H1 (cell line): ENCODE measurements at regions not wholly inside any gene's neighbourhood (a gene's known extent, or its start where the extent isn't known, plus 50 kb on each side); places are given as distances from the start of the nearest gene placed in this dataset.

Experiments
- CTCF ChIA-PET: fragments of 300-600 bp; sonication (Branson Sonifier 250); formaldehyde crosslinking; loops from one replicate; lab custom pipeline; 2021; ENCODE audit not compliant: partially characterized antibody; lab: Charles Lee
- POLR2A ChIA-PET: fragments of 300-600 bp; sonication (Branson Sonifier 250); formaldehyde crosslinking; loops from one replicate; lab custom pipeline; 2021; ENCODE audit warnings: inconsistent platforms; ENCODE audit not compliant: partially characterized antibody; lab: Charles Lee
- DNase-seq, 2 experiments: peaks; one replicate each; pipeline versions ENCODE4 v3.0.0 to v3.0.0-alpha.2; 2010 to 2022; ENCODE audit warnings: low spot score in 2 of 2, low read depth in 1 of 2, mixed read lengths in 1 of 2
- FAIRE-seq: peaks from 2 replicates; lab custom pipeline; 2011; peaks lifted over from hg19 to GRCh38; lab: Jason Lieb, UNC
- H2AFZ ChIP-seq: 2 replicates; pipeline ENCODE4 v1.8.1; 2012; ENCODE audit warnings: low read length, inconsistent platforms
- H2AK5ac ChIP-seq: 2 replicates; pipeline ENCODE4 v1.6.1; 2013; ENCODE audit warnings: low read depth, low read length
- H2BK120ac ChIP-seq: replicated peaks from 2 replicates; pipeline ENCODE3; 2013; ENCODE audit warnings: low read depth, low read length, inconsistent platforms
- H2BK12ac ChIP-seq: 2 replicates; pipeline ENCODE4 v1.6.1; 2013; ENCODE audit warnings: low read depth, low read length
- H2BK15ac ChIP-seq: 2 replicates; pipeline ENCODE4 v1.6.1; 2013; ENCODE audit warnings: low read length
- H2BK20ac ChIP-seq: 2 replicates; pipeline ENCODE4 v1.6.1; 2013; ENCODE audit warnings: low read length
- H2BK5ac ChIP-seq: 2 replicates; pipeline ENCODE4 v1.6.1; 2013; ENCODE audit warnings: low read depth, low read length
- H3K14ac ChIP-seq: 2 replicates; pipeline ENCODE4 v1.6.1; 2013; ENCODE audit warnings: inconsistent platforms; ENCODE audit not compliant: insufficient read length
- H3K18ac ChIP-seq: 2 replicates; pipeline ENCODE4 v1.6.1; 2013; ENCODE audit warnings: low read length; ENCODE audit errors: extremely low read depth
- H3K23ac ChIP-seq: 2 replicates; pipeline ENCODE4 v1.6.1; 2013; ENCODE audit warnings: inconsistent platforms; ENCODE audit not compliant: insufficient read length
- H3K23me2 ChIP-seq: 2 replicates; pipeline ENCODE4 v1.6.1; 2013; ENCODE audit warnings: low read depth, low read length
- H3K27ac ChIP-seq: 2 replicates; pipeline ENCODE4 v1.6.1; 2011; ENCODE audit warnings: low read depth, low read length, inconsistent platforms
- H3K27me3 ChIP-seq, 4 experiments: replicated peaks in 1 of 4; 1 replicate in 1 of 4; 2 replicates in 3 of 4; pipeline versions ENCODE4 v1.6.1 to v1.8.1; 2011 to 2013; ENCODE audit warnings: low read length in 3 of 4, mild to moderate bottlenecking in 3 of 4, inconsistent platforms in 2 of 4, mixed read lengths in 2 of 4, moderate library complexity in 1 of 4; ENCODE audit not compliant: control insufficient read depth in 3 of 4, insufficient read depth in 3 of 4; ENCODE audit errors: extremely low read depth in 1 of 4
- H3K36me3 ChIP-seq, 4 experiments: 2 replicates each; pipeline versions ENCODE4 v1.6.1 to v1.8.1; 2011 to 2013; ENCODE audit warnings: mild to moderate bottlenecking in 4 of 4, low read length in 3 of 4, moderate library complexity in 2 of 4, control low read depth in 1 of 4, inconsistent platforms in 1 of 4; ENCODE audit not compliant: insufficient read depth in 4 of 4, control insufficient read depth in 2 of 4
- H3K4ac ChIP-seq: replicated peaks from 2 replicates; pipeline ENCODE3; 2013; ENCODE audit warnings: low read length, low read depth, mixed read lengths, inconsistent platforms; ENCODE audit not compliant: insufficient read length
- H3K4me1 ChIP-seq, 4 experiments: replicated peaks in 1 of 4; 1 replicate in 1 of 4; 2 replicates in 3 of 4; pipeline versions ENCODE4 v1.6.1 to v1.8.1; 2011 to 2013; ENCODE audit warnings: low read length in 3 of 4, inconsistent platforms in 2 of 4, mixed read lengths in 1 of 4; ENCODE audit not compliant: insufficient read depth in 4 of 4, control insufficient read depth in 3 of 4
- H3K4me2 ChIP-seq, 2 experiments: 2 replicates each; pipeline versions ENCODE4 v1.6.1 to v1.8.1; 2011 to 2013; ENCODE audit warnings: low read depth in 2 of 2, low read length in 2 of 2, control low read depth in 1 of 2, inconsistent platforms in 1 of 2, mild to moderate bottlenecking in 1 of 2; ENCODE audit not compliant: insufficient read depth in 1 of 2
- H3K4me3 ChIP-seq, 4 experiments: fragments of 200-600, 300-600 bp in 1 of 4; sonication (generic), shearing (Covaris generic), sonication (Bioruptor Twin) in 1 of 4; 2 replicates each; pipeline versions ENCODE4 v1.5.1 to v1.8.1; 2011 to 2016; ENCODE audit warnings: low read length in 4 of 4, low read depth in 3 of 4, control low read depth in 2 of 4, inconsistent platforms in 2 of 4, mild to moderate bottlenecking in 2 of 4, mixed read lengths in 1 of 4, moderate library complexity in 1 of 4; ENCODE audit not compliant: insufficient read depth in 2 of 4; ENCODE audit errors: extremely low read depth in 1 of 4
- H3K56ac ChIP-seq: replicated peaks from 2 replicates; pipeline ENCODE3; 2013; ENCODE audit warnings: low read depth, mild to moderate bottlenecking, mixed read lengths, low read length, inconsistent platforms; ENCODE audit not compliant: insufficient read length
- H3K79me1 ChIP-seq: 2 replicates; pipeline ENCODE4 v1.6.1; 2013; ENCODE audit warnings: low read depth, low read length, control low read depth
- H3K79me2 ChIP-seq, 2 experiments: 2 replicates each; pipeline versions ENCODE4 v1.6.1 to v1.8.1; 2012 to 2013; ENCODE audit warnings: low read length in 2 of 2, mild to moderate bottlenecking in 2 of 2, inconsistent platforms in 1 of 2; ENCODE audit not compliant: insufficient read depth in 2 of 2, control insufficient read depth in 1 of 2
- H3K9ac ChIP-seq, 4 experiments: replicated peaks in 1 of 4; 1 replicate in 1 of 4; 2 replicates in 3 of 4; pipeline versions ENCODE4 v1.6.1 to v1.8.1; 2011 to 2013; ENCODE audit warnings: low read depth in 3 of 4, low read length in 3 of 4, control low read depth in 2 of 4, mild to moderate bottlenecking in 2 of 4, moderate library complexity in 2 of 4, inconsistent platforms in 1 of 4; ENCODE audit errors: extremely low read depth in 1 of 4
- H3K9me3 ChIP-seq, 2 experiments: 2 replicates each; pipeline versions ENCODE4 v1.6.1 to v1.8.1; 2012 to 2013; ENCODE audit warnings: mild to moderate bottlenecking in 2 of 2, moderate library complexity in 2 of 2, control low read depth in 1 of 2, inconsistent platforms in 1 of 2, low read depth in 1 of 2, low read length in 1 of 2, mixed read lengths in 1 of 2; ENCODE audit not compliant: insufficient read depth in 2 of 2
- H4K20me1 ChIP-seq, 2 experiments: replicated peaks in 1 of 2; 2 replicates each; pipeline versions ENCODE3 to v1.8.1; 2011 to 2013; ENCODE audit warnings: inconsistent platforms in 2 of 2, low read length in 2 of 2, mild to moderate bottlenecking in 1 of 2; ENCODE audit not compliant: insufficient read depth in 2 of 2, control insufficient read depth in 1 of 2
- H4K5ac ChIP-seq: 2 replicates; pipeline ENCODE4 v1.6.1; 2013; ENCODE audit warnings: low read length, low read depth, mixed read lengths, inconsistent platforms; ENCODE audit not compliant: insufficient read length
- H4K8ac ChIP-seq: 2 replicates; pipeline ENCODE4 v1.8.0; 2013; ENCODE audit warnings: mild to moderate bottlenecking, moderate library complexity, low read length, inconsistent platforms; ENCODE audit not compliant: insufficient read depth; ENCODE audit errors: extremely low read depth
- H4K91ac ChIP-seq: replicated peaks from 2 replicates; pipeline ENCODE3; 2013; ENCODE audit warnings: low read length, mixed read lengths, inconsistent platforms; ENCODE audit not compliant: insufficient read length
- WGBS, 2 experiments: shearing (Covaris generic) in 1 of 2; methylation state at CpG; one replicate each; pipeline versions ENCODE4 v1.1.6 to v1.1.7; 2013 to 2015; ENCODE audit warnings: low lambda C conversion rate in 2 of 2, mixed read lengths in 2 of 2, inconsistent platforms in 1 of 2, low coverage in 1 of 2, missing lambda C conversion rate in 1 of 2; ENCODE audit not compliant: insufficient replicate concordance in 2 of 2, insufficient coverage in 1 of 2, insufficient read length in 1 of 2; ENCODE audit errors: extremely low coverage in 1 of 2, missing lambda C conversion rate in 1 of 2; 5-methylcytosine and 5-hydroxymethylcytosine counted together

- Histone ChIP-seq H2AK5ac (no peak overlapping the region), H2AFZ (no peak overlapping the region), H3K27ac (no peak overlapping the region), H4K5ac (no peak overlapping the region), H4K91ac (no peak overlapping the region), H3K4ac (no peak overlapping the region), H2BK5ac (no peak overlapping the region), H2BK12ac (no peak overlapping the region), H3K79me2 (no peaks in the 10 kb centered on the region), H3K23ac (no peak overlapping the region), H2BK15ac (no peak overlapping the region), H3K9me3 (peaks cover 0 to 5% of the 10 kb centered on the region in 2 experiments; a peak in 1 of 4 replicates), H3K27me3 (peaks cover 0 to 1% (median 0%) of the 10 kb centered on the region in 4 experiments; a peak in 1 of 7 replicates), H4K8ac (no peak overlapping the region), H2BK120ac (no peak overlapping the region), H3K14ac (no peak overlapping the region), H3K9ac (no peak overlapping the region), H3K4me1 (no peaks in the 10 kb centered on the region), H3K56ac (no peak overlapping the region), H3K36me3 (no peaks in the 10 kb centered on the region), H3K4me3 (no peak overlapping the region), H3K18ac (no peak overlapping the region), H3K4me2 (no peak overlapping the region), H4K20me1 (no peaks in the 10 kb centered on the region), H3K23me2 (no peaks in the 10 kb centered on the region), H3K79me1 (no peaks in the 10 kb centered on the region), H2BK20ac (no peak overlapping the region)
- POLR2A ChIA-PET, result no interaction called here
- CTCF ChIA-PET, result interaction anchor here (0.9 to 1.7 kb wide), 2 partner anchors 10 to 11 kb away, joined by 3 to 8 read pairs; no protein-coding TSS in a partner anchor
- 95% methylated on average over 5 of the region's 5 CpGs; no CpG with 5 or more reads in 1 of the 2 experiments for WGBS, 2 experiments
- no peak for DNase-seq
- FAIRE-seq, result no peak
Observed at GRCh38 chr3:165635791-165636683, 201.2 kb downstream of the BCHE start.
